COLO668 (cell line): ENCODE measurements at regions not wholly inside any gene's neighbourhood (a gene's known extent, or its start where the extent isn't known, plus 50 kb on each side); places are given as distances from the start of the nearest gene placed in this dataset.
"Not testable (repeated sequence)": the region's sequence is repeated elsewhere in the genome, so short reads cannot be mapped to it uniquely, and the experiment has no call there.

ENCODE experiments used
- DNase-seq: peaks from one replicate; lab custom pipeline; 2025; ENCODE audit not compliant: unreplicated experiment; lab: John Stamatoyannopoulos, UW

GRCh38 chr12:105455261-105455660 lies 124.8 kb downstream of the C12orf75 start:
- DNase-seq = peak; percentile 79

GRCh38 chr12:105457026-105457425 lies 126.5 kb downstream of the C12orf75 start:
- DNase-seq = no peak

- no peak for DNase-seq
Measured at GRCh38 chr12:105459760-105460330, 129.4 kb downstream of the C12orf75 start.

GRCh38 chr12:105461271-105461943 lies 130.9 kb downstream of the C12orf75 start:
- DNase-seq = no peak

GRCh38 chr12:105461944-105462762 lies 131.7 kb downstream of the C12orf75 start:
- no peak for DNase-seq

GRCh38 chr12:105462831-105463230 lies 132.3 kb downstream of the C12orf75 start:
- DNase-seq = no peak

GRCh38 chr12:105464406-105464805 lies 133.9 kb downstream of the C12orf75 start:
- DNase-seq = no peak

- no peak for DNase-seq
Measured at GRCh38 chr12:105466231-105466900, 135.9 kb downstream of the C12orf75 start.

- DNase-seq = no peak
Measured at GRCh38 chr12:105466901-105467598, 136.6 kb downstream of the C12orf75 start.

GRCh38 chr12:105467710-105468366 lies 137.3 kb downstream of the C12orf75 start:
- DNase-seq = no peak

- no peak for DNase-seq
Measured at GRCh38 chr12:105468464-105468863, 138.0 kb downstream of the C12orf75 start.

GRCh38 chr12:105469211-105469610 lies 138.7 kb downstream of the C12orf75 start:
- no peak for DNase-seq

- DNase-seq = no peak
Measured at GRCh38 chr12:105469701-105470100, 139.2 kb downstream of the C12orf75 start.

GRCh38 chr12:105470102-105470501 lies 139.6 kb downstream of the C12orf75 start:
- no peak for DNase-seq

GRCh38 chr12:105470601-105471000 lies 140.1 kb downstream of the C12orf75 start:
- no peak for DNase-seq

GRCh38 chr12:105474672-105475071 lies 144.2 kb downstream of the C12orf75 start:
- DNase-seq = peak; percentile 19

- no peak for DNase-seq
Measured at GRCh38 chr12:105476616-105477015, 146.1 kb downstream of the C12orf75 start.

- no peak for DNase-seq
Measured at GRCh38 chr12:105477873-105478272, 147.4 kb downstream of the C12orf75 start.

GRCh38 chr12:105478788-105479187 lies 148.3 kb downstream of the C12orf75 start:
- not testable (repeated sequence) for DNase-seq

- DNase-seq = no peak
Measured at GRCh38 chr12:105479710-105480109, 149.2 kb downstream of the C12orf75 start.
